ENCODE measurements at regions not wholly inside any gene's neighbourhood (a gene's known extent, or its start where the extent isn't known, plus 50 kb on each side); places are given as distances from the start of the nearest gene placed in this dataset.
"Not testable (repeated sequence)": the region's sequence is repeated elsewhere in the genome, so short reads cannot be mapped to it uniquely, and the experiment has no call there.

DNA sequence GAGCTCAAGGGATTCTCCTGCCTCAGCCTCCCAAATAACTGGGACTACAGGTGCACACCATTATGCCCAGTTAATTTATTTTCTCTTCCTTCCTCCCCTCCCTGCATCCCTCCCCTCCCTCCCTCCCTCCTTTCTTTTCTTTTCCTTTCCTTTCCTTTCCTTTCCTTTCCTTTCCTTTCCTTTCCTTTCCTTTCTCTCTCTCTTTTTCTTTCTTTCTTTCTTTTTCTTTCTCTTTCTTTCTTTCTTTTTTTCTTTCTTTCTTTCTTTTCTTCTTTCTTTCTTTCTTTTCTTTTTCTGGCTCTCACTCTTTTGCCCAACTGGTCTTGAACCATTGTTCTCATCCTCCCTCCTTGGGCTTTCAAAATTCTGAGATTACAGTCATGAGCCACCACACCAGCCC is 873.0 kb upstream of the KLHL1 start:
- not testable (repeated sequence) for TF ChIP-seq POLR2A, POLR2AphosphoS5 (IDR thresholded peaks at IDR 0.05)
- TF ChIP-seq, protein P1, sequence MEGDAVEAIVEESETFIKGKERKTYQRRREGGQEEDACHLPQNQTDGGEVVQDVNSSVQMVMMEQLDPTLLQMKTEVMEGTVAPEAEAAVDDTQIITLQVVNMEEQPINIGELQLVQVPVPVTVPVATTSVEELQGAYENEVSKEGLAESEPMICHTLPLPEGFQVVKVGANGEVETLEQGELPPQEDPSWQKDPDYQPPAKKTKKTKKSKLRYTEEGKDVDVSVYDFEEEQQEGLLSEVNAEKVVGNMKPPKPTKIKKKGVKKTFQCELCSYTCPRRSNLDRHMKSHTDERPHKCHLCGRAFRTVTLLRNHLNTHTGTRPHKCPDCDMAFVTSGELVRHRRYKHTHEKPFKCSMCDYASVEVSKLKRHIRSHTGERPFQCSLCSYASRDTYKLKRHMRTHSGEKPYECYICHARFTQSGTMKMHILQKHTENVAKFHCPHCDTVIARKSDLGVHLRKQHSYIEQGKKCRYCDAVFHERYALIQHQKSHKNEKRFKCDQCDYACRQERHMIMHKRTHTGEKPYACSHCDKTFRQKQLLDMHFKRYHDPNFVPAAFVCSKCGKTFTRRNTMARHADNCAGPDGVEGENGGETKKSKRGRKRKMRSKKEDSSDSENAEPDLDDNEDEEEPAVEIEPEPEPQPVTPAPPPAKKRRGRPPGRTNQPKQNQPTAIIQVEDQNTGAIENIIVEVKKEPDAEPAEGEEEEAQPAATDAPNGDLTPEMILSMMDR (IDR thresholded peaks at IDR 0.05) = not testable (repeated sequence)
